SK-N-SH treated with all-trans-retinoic acid at 6 μM for 48 hours (cell line): ENCODE measurements at regions not wholly inside any gene's neighbourhood (a gene's known extent, or its start where the extent isn't known, plus 50 kb on each side); places are given as distances from the start of the nearest gene placed in this dataset.

Experiments used
- ARNTL ChIP-seq: fragments of 450-650 bp; formaldehyde crosslinking; IDR thresholded peaks from 2 replicates; pipeline ENCODE4 v1.5.0; 2020; ENCODE audit warnings: low read depth, mild to moderate bottlenecking, moderate library complexity, borderline replicate concordance
- ESRRG ChIP-seq: fragments of 250-450 bp; sonication (Bioruptor Pico); IDR thresholded peaks from 2 replicates; pipeline ENCODE4 v1.6.1; 2021; ENCODE audit warnings: mild to moderate bottlenecking
- SNAI2 ChIP-seq: fragments of 250-450 bp; sonication (Bioruptor Pico); IDR thresholded peaks from 2 replicates; pipeline ENCODE4 v1.5.0; 2020; ENCODE audit warnings: mild to moderate bottlenecking, moderate library complexity
- TOX ChIP-seq: fragments of 250-450 bp; sonication (Bioruptor Pico); IDR thresholded peaks from 2 replicates; pipeline ENCODE4 v1.8.0; 2021; ENCODE audit warnings: mild to moderate bottlenecking, moderate library complexity, borderline replicate concordance
- ZFP3 ChIP-seq: fragments of 250-450 bp; sonication (Bioruptor Pico); IDR thresholded peaks from 2 replicates; pipeline ENCODE4 v1.5.0; 2020; ENCODE audit warnings: mild to moderate bottlenecking, moderate library complexity
- ZNF8 ChIP-seq: fragments of 450-650 bp; formaldehyde crosslinking; IDR thresholded peaks from 2 replicates; pipeline ENCODE4 v1.5.0; 2020; ENCODE audit warnings: mild to moderate bottlenecking, moderate library complexity
- TF ChIP-seq, protein P1 (sequence below): fragments of 250-450 bp; sonication (Bioruptor Pico); IDR thresholded peaks from 2 replicates; pipeline ENCODE4 v1.5.0; 2020; ENCODE audit warnings: mild to moderate bottlenecking, moderate library complexity
- TF ChIP-seq, protein P2 (sequence below): fragments of 250-450 bp; sonication (Bioruptor Pico); IDR thresholded peaks from 2 replicates; pipeline ENCODE4 v1.5.1; 2020; ENCODE audit warnings: low read depth, mild to moderate bottlenecking, moderate library complexity

DNA sequence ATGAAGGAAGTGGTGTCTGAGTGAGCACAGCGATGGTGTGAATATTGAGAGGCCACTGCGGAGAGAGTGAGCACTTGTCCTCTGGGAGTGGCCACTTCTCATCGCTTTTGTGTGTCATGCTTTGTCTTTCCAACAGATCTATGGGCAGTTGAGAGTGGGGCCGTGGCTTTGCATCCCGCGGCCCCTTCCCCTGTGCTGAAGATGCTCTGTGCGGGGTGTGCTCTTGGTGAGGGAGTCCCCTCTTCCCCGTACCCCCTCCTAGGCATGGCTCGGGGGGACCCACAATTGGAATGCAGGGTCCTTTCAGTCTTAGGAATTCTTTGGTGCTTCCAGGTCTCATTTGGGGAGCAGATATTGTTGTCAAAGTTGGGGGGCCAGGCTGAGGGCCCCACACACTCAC, 197.3 kb upstream of the WSCD1 start:
- TF ChIP-seq SNAI2 (CRISPR knock-in tag), result no peak
- TF ChIP-seq ARNTL (CRISPR knock-in tag), result no peak
- TF ChIP-seq, protein P1, sequence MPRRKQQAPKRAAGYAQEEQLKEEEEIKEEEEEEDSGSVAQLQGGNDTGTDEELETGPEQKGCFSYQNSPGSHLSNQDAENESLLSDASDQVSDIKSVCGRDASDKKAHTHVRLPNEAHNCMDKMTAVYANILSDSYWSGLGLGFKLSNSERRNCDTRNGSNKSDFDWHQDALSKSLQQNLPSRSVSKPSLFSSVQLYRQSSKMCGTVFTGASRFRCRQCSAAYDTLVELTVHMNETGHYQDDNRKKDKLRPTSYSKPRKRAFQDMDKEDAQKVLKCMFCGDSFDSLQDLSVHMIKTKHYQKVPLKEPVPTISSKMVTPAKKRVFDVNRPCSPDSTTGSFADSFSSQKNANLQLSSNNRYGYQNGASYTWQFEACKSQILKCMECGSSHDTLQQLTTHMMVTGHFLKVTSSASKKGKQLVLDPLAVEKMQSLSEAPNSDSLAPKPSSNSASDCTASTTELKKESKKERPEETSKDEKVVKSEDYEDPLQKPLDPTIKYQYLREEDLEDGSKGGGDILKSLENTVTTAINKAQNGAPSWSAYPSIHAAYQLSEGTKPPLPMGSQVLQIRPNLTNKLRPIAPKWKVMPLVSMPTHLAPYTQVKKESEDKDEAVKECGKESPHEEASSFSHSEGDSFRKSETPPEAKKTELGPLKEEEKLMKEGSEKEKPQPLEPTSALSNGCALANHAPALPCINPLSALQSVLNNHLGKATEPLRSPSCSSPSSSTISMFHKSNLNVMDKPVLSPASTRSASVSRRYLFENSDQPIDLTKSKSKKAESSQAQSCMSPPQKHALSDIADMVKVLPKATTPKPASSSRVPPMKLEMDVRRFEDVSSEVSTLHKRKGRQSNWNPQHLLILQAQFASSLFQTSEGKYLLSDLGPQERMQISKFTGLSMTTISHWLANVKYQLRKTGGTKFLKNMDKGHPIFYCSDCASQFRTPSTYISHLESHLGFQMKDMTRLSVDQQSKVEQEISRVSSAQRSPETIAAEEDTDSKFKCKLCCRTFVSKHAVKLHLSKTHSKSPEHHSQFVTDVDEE (CRISPR knock-in tag), result no peak
- TF ChIP-seq ESRRG (CRISPR knock-in tag), result no peak
- TF ChIP-seq, protein P2, sequence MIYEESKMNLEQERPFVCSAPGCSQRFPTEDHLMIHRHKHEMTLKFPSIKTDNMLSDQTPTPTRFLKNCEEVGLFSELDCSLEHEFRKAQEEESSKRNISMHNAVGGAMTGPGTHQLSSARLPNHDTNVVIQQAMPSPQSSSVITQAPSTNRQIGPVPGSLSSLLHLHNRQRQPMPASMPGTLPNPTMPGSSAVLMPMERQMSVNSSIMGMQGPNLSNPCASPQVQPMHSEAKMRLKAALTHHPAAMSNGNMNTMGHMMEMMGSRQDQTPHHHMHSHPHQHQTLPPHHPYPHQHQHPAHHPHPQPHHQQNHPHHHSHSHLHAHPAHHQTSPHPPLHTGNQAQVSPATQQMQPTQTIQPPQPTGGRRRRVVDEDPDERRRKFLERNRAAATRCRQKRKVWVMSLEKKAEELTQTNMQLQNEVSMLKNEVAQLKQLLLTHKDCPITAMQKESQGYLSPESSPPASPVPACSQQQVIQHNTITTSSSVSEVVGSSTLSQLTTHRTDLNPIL (CRISPR knock-in tag), result no peak
- TF ChIP-seq TOX (CRISPR knock-in tag), result no peak
- TF ChIP-seq ZNF8 (CRISPR knock-in tag), result no peak
- no peak for TF ChIP-seq ZFP3
